NCI-H2029 (cell line): ENCODE measurements at regions not wholly inside any gene's neighbourhood (a gene's known extent, or its start where the extent isn't known, plus 50 kb on each side); places are given as distances from the start of the nearest gene placed in this dataset.

ENCODE experiments used
- DNase-seq: peaks from one replicate; lab custom pipeline; 2025; lab: John Stamatoyannopoulos, UW

DNA sequence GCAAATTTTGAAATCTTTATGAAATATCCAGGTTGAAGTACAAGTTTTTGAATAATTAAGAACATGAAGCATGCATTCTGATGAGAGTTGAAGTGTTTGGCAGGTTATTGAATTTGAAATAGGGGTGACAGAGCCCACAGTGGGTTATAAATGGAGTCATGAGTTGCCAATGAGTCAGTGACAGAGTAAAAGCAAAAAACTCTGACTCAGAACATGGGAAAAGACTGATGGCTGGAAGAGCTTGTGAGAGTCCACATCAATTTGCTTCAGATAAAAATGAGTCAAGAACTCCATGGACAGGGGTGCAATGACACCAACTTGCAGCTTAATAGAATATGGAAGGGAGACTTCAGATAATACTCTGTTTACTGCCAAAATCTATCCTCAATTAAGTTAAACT is 105.3 kb downstream of the SLC6A15 start:
- DNase-seq: no peak

GRCh38 chr12:84805474-84805858 is 107.1 kb downstream of the SLC6A15 start:
- DNase-seq: no peak

- DNase-seq: no peak
These were observed 107.7 kb downstream of the SLC6A15 start for GRCh38 chr12:84804691-84805473.

DNA sequence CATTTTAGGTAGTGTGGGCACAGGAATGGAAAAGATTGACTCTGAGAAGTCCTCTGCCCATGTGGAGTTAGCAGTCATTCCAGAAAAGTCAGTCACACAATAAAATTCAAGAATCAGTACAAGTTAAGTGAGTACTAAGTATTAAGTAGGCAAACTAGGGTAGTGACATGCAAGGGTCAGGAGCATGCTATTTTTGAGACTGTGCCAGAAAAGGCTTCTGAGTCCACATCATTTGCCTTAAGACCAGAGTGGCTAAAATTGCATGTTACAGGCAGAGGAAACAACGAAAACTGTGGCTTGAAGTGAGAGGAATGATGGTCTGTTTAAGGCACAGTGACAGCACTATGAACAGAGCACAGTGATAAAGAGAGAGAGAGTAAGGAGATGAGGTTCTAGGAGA is 108.9 kb downstream of the SLC6A15 start:
- DNase-seq: no peak

DNA sequence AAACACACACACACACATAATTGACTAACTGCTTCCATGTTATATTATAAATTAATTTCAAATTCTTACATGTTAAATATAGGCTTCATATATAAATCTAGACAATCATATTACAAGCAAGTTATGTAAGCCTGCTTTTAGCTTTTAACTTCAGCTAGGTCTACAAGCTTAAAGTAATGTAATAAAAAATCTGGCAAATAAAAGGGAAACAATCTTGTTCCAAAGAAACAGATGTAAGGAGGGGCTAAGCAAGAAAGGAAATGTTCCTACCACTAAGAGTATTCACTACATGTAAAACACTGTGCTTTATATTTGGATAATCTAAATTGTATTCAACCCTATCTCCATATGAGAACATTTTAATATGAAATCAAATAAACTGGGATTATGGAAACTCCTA is 110.4 kb downstream of the SLC6A15 start:
- no peak for DNase-seq

- no peak for DNase-seq
These were observed 118.8 kb downstream of the SLC6A15 start for GRCh38 chr12:84793558-84794367.

- no peak for DNase-seq
These were observed 121.2 kb downstream of the SLC6A15 start for GRCh38 chr12:84791444-84791843.

DNA sequence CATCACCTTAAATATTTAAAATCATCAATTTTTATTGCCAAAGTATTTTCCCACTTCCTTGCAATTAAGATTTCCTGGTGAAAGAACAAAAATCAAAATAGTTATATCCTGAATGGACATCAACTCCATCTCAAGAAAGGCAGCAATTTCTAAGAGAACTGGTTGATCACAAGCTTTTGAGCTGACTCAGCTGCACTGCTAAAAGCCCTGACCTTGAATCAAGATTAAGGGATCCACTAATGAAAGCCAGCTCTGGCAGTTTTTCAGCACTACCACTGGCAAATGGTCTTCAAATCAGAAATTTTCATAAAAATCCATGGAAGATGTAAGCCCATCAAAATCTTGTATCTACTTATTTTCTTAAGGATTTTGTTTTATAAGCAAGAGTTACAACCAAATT is 123.4 kb downstream of the SLC6A15 start:
- no peak for DNase-seq

DNA sequence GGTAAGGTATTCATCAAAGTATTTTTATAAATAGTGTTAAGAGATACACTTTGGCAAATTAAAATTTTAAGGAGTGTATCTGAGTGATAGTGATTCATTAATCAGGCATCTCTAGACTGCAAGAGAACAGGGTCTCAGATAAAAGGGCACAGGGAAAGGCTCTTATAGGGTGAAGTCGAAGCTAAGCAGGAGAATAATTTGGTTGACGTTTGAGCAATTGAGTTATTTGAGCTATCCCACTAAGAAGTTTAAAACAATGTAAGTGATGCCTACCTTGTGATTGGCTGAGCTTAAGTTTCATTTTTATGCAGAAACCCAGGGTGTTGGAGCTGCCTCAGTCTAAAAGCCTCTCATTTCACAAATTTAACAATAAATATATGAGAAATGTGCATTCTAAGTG is 125.3 kb downstream of the SLC6A15 start:
- no peak for DNase-seq

GRCh38 chr12:84786622-84787021 is 126.0 kb downstream of the SLC6A15 start:
- no peak for DNase-seq

GRCh38 chr12:84785951-84786350 is 126.6 kb downstream of the SLC6A15 start:
- no peak for DNase-seq

- DNase-seq: no peak
These were observed 127.3 kb downstream of the SLC6A15 start for GRCh38 chr12:84785281-84785680.

DNA sequence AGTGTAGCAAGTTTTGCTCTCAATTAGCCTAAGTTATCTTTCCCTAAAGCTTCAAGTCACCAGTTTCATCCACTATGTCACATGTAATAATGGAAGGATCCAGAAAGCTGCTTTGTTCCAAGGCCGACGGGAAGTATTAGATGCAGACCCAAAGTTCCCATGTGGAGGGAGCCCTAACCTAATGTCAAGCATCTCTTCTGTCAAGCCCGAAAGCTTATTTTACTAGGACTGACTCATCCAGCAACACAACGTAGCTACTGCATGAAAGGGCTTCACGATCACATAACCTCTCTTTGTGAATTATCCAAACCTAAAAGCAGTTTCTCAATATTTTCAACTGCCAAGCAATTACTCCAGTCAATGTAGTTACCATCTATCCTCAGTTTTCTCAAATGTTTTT is 133.4 kb downstream of the SLC6A15 start:
- DNase-seq: no peak

GRCh38 chr12:84772281-84772680 is 140.3 kb downstream of the SLC6A15 start:
- DNase-seq: no peak

DNA sequence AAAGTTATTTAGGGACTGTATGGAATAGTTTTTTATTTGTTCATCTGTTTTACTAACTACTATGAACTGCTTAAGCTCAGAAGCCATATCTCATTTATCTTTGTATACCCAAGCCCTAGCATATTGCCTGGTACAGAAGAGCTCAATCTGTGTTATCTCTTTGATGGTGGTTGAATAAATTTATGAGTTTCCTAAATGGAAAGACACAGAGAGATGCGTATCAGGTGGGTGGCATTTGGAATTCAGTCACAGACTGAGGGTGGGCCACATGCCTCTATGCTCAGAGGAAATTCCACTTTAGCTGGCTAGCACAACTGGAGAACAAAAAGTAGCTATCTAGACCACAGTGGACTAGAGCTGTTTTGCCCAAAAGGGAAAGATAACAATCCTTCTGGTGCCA is 145.5 kb downstream of the SLC6A15 start:
- DNase-seq: no peak

DNA sequence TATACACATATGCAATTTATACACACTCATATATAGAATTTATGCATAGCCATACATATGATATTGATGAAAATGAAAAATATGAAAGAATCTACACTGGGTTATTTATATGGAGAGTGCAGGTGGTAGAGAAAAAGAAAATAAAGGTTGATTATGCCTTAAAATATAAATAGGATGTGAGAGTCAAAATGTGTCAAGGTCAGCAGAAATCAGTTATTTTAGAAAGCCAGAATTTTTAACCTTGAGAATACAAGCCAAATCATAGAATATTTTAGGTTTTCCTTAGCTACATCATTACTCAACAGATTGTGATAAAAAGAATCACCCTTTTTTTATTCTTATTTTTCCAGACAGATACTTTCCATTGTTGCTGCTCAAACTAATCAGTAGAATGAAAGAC is 146.2 kb downstream of the SLC6A15 start:
- DNase-seq: no peak

DNA sequence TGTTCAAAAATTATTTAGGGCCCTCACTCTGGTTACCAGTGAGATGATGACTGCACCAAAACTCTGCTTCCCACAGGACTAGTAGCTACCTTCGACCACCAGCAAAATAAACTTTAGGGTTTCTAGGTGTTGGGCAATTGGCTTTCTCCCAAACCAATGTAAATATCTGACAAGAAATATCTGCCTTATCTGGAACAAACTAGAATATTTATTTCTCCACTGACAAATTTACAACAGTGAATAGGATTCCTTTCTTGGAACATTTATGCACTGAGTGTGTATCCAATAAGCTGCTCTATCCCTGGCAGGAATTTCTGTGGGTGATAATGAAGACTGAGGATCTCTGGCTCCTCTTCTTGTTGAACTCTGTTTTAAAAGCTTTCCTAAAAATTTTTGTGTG is 148.6 kb downstream of the SLC6A15 start:
- DNase-seq: no peak

GRCh38 chr12:84763107-84763506 is 149.5 kb downstream of the SLC6A15 start:
- DNase-seq: no peak

DNA sequence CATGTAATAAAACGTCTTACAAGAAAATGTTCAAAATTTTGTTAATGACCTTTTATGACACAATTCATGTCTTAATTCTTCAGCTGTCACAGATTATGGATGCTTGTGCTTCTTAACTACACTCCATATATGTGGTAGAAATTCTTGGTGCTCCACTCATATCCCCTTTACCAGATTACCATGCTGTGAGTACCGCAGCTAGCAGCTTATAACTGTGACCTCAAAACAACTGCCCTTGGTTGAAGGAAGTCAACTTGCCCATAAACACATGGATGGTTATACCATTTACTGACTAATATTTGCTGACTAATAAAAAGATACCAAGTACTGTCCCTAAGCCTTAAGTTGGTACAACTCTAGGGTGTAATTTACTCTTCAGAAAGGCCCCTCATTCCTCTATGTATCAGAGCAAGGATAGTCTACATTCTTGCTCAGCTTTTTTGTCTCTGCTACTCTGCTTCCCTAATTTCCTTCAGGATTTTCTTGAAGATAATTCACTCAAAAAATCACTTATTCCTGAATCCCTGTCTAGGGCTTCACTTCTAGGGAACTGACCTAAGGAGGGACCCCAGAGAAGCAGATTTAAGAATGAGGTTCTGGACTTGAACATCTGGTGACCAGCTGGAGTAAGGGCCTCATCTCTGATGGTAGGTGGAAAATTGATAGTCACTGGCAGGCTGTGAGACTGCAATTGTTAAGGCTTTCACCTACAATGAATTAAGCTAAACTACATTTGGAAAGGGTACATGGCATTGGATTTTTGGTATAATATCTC is 152.3 kb downstream of the SLC6A15 start:
- no peak for DNase-seq

- DNase-seq: no peak
These were observed 154.6 kb downstream of the SLC6A15 start for GRCh38 chr12:84757978-84758377.

DNA sequence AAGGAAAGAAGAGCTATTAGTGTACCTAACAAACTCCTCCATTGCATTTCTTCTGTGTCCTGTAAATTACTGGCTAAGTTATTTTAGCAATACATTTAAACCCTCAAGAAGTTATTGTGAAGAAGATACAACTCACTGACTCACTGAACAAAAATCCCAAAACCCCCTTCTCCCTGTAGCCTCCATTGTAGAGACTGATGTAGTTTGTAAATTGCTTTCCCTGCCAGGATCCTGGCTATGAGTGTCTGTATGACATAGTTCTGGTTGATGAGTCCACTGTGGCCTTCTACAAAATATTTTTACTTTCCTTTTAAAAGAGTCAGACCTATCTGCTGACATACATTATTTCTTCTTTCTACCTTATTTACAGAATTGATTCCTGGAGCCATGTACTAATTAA is 155.6 kb downstream of the SLC6A15 start:
- DNase-seq: no peak

GRCh38 chr12:84745127-84745526 is 167.5 kb downstream of the SLC6A15 start:
- DNase-seq: no peak

DNA sequence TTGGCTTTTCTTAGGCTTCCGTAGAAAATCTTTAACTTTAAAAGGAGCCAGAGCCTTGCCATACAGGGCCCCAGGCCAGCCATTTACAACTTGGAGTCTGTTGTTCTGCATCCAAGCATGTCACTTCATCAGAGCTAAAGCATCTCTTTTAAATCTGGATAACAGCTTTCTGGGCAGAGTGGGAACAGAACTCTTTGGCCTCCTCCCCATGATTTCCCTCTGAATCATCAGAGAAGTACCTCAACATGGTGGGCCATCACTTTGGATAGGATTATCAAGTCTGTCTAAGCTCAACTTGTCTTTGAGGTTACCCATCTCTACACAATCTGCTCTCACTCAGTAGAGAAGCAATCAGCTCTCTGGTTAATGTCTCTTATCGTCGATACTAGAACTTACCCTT is 170.9 kb downstream of the SLC6A15 start:
- no peak for DNase-seq
